AG04449 (cell line): ENCODE measurements at regions not wholly inside any gene's neighbourhood (a gene's known extent, or its start where the extent isn't known, plus 50 kb on each side); places are given as distances from the start of the nearest gene placed in this dataset.

Experiments
- CTCF ChIA-PET: fragments of 350-600 bp; formaldehyde crosslinking; extraction: SDS; loops from one replicate; lab custom pipeline; 2021; ENCODE audit warnings: antibody characterized with exemption; lab: Yijun Ruan, JAX
- POLR2A ChIA-PET: fragments of 400-600, 350-600 bp; formaldehyde crosslinking; extraction: SDS; loops from one replicate; lab custom pipeline; 2020; ENCODE audit warnings: antibody characterized with exemption, inconsistent platforms; lab: Yijun Ruan, JAX
- DNase-seq: peaks from one replicate; pipeline ENCODE4 v3.0.0-alpha.2; 2010; ENCODE audit warnings: low read depth, low spot score
- H3K4me3 ChIP-seq: 2 replicates; pipeline ENCODE4 v1.5.1; 2011; ENCODE audit warnings: low read depth, mild to moderate bottlenecking, control low read depth, low read length
- CTCF ChIP-seq: IDR thresholded peaks from one replicate; pipeline ENCODE4 v1.5.1; 2011; ENCODE audit warnings: mild to moderate bottlenecking, moderate library complexity, low read length, control low read depth, inconsistent platforms; ENCODE audit not compliant: insufficient read depth; ENCODE audit errors: missing control alignments

GRCh38 chr18:39913672-39914366 is 2041.2 kb upstream of the PIK3C3 start:
- TF ChIP-seq CTCF: no peak
- ChIA-PET CTCF (no interaction called here), POLR2A (no interaction called here)
- no peak overlapping the region for H3K4me3 ChIP-seq
- DNase-seq: no peak

- no peak for DNase-seq
- H3K4me3 ChIP-seq: no peak overlapping the region
- no peak for TF ChIP-seq CTCF
- POLR2A ChIA-PET: no interaction called here
- CTCF ChIA-PET: no interaction called here
These were observed 2043.3 kb upstream of the PIK3C3 start for GRCh38 chr18:39911716-39912115.

GRCh38 chr18:39909706-39910105 is 2045.3 kb upstream of the PIK3C3 start:
- no peak for TF ChIP-seq CTCF

GRCh38 chr18:39886136-39886535 is 2068.9 kb upstream of the PIK3C3 start:
- H3K4me3 ChIP-seq: no peak overlapping the region
- DNase-seq: no peak
- TF ChIP-seq CTCF: no peak
- ChIA-PET CTCF (no interaction called here), POLR2A (no interaction called here)

More at GRCh38 chr18:39909706-39910105, 2045.3 kb upstream of the PIK3C3 start:
- no peak overlapping the region for H3K4me3 ChIP-seq
- ChIA-PET POLR2A (no interaction called here), CTCF (no interaction called here)
- DNase-seq: no peak

GRCh38 chr18:39872651-39873050 is 2082.4 kb upstream of the PIK3C3 start:
- TF ChIP-seq CTCF: no peak
- no peak overlapping the region for H3K4me3 ChIP-seq
- ChIA-PET POLR2A (no interaction called here), CTCF (no interaction called here)
- no peak for DNase-seq

- ChIA-PET POLR2A (no interaction called here), CTCF (no interaction called here)
- H3K4me3 ChIP-seq: no peak overlapping the region
- no peak for TF ChIP-seq CTCF
- DNase-seq: no peak
These were observed 2083.1 kb upstream of the PIK3C3 start for GRCh38 chr18:39871961-39872360.
